Ascending aorta (tissue), 2 donors: ENCODE measurements at regions not wholly inside any gene's neighbourhood (a gene's known extent, or its start where the extent isn't known, plus 50 kb on each side); places are given as distances from the start of the nearest gene placed in this dataset.

Experiments used
- DNase-seq, 2 donors: peaks; one replicate each; pipeline ENCODE4 v3.0.0-alpha.2; 2019; ENCODE audit warnings: low spot score in 2 of 2
- H3K27ac ChIP-seq, 2 donors: fragments of 200-600 bp; sonication (generic); one replicate each; pipeline ENCODE4 v1.5.1; 2016 to 2017; ENCODE audit warnings: mild to moderate bottlenecking in 1 of 2
- H3K27me3 ChIP-seq: fragments of 200-600 bp; sonication (generic); one replicate; pipeline ENCODE4 v1.5.1; 2017
- H3K36me3 ChIP-seq, 2 donors: fragments of 200-600 bp; sonication (generic); one replicate each; pipeline ENCODE4 v1.5.1; 2016
- H3K4me1 ChIP-seq, 2 donors: fragments of 200-600 bp; sonication (generic); one replicate each; pipeline ENCODE4 v1.5.1; 2016 to 2017; ENCODE audit warnings: mild to moderate bottlenecking in 1 of 2
- H3K4me3 ChIP-seq, 2 donors: fragments of 200-600 bp; sonication (generic); one replicate each; pipeline ENCODE4 v1.5.1; 2016 to 2017; ENCODE audit warnings: mild to moderate bottlenecking in 1 of 2
- H3K9me3 ChIP-seq, 2 donors: fragments of 200-600 bp; sonication (generic); one replicate each; pipeline ENCODE4 v1.5.1; 2016
- intact Hi-C: fragments of 100-400 bp; cut with DNase I; formaldehyde crosslinking; loops from one replicate; pipeline ENCODE4 v1.15.1; 2023
- TF ChIP-seq, protein P1 (sequence below), 3 experiments: fragments of 200-600 bp in 2 of 3; fragments of 450-650 bp in 1 of 3; sonication (generic) in 2 of 3; IDR thresholded peaks; one replicate each; pipeline ENCODE4 v1.5.1; 2016 to 2019; ENCODE audit warnings: antibody characterized with exemption in 3 of 3, mild to moderate bottlenecking in 1 of 3, moderate library complexity in 1 of 3

GRCh38 chr13:111969551-111970135 lies 97.3 kb upstream of the SOX1 start:
- H3K4me1 ChIP-seq = no peaks in the 10 kb centered on the region
- H3K27ac ChIP-seq = no peak overlapping the region
- TF ChIP-seq, protein P1, sequence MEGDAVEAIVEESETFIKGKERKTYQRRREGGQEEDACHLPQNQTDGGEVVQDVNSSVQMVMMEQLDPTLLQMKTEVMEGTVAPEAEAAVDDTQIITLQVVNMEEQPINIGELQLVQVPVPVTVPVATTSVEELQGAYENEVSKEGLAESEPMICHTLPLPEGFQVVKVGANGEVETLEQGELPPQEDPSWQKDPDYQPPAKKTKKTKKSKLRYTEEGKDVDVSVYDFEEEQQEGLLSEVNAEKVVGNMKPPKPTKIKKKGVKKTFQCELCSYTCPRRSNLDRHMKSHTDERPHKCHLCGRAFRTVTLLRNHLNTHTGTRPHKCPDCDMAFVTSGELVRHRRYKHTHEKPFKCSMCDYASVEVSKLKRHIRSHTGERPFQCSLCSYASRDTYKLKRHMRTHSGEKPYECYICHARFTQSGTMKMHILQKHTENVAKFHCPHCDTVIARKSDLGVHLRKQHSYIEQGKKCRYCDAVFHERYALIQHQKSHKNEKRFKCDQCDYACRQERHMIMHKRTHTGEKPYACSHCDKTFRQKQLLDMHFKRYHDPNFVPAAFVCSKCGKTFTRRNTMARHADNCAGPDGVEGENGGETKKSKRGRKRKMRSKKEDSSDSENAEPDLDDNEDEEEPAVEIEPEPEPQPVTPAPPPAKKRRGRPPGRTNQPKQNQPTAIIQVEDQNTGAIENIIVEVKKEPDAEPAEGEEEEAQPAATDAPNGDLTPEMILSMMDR (IDR thresholded peaks at IDR 0.05) = no peak
- intact Hi-C loops = no loop called here
- H3K9me3 ChIP-seq = no peaks in the 10 kb centered on the region
- H3K27me3 ChIP-seq = no peaks in the 10 kb centered on the region
- DNase-seq = no peak
- no peak overlapping the region for H3K4me3 ChIP-seq
- H3K36me3 ChIP-seq = no peaks in the 10 kb centered on the region

DNA sequence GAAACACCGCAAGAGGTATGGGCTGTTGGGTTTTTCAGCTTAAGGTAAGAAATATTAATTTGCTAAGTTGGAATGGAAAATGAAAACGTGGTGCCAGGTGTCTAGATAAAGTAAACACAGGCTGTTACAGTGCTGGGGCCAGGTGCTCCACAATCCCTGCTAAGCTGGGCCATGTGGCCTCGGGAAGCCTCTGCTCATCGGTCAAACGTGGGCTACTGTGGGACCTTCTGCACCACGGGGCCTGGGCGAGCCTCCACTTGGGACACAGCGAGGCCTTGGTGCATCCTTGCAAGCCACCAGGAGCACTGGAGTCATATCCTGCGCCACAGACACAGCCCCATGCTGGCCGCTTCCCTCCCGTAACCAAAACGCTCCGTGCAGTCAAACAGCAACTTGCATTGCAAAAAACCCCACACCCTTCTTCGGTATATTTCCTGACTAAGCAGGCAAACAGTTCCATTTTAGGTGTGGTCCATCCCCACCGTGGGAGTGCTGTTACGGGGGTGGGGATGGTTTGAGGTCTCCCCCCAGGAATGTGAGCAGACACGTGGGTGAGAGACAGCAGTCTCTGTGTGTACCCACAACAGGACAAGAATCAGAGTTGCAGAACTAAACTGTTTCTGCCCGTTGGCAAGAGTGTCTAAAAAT lies 96.3 kb upstream of the SOX1 start:
- DNase-seq = no peak
- Histone ChIP-seq H3K4me3 (no peak overlapping the region), H3K27me3 (no peaks in the 10 kb centered on the region), H3K9me3 (no peaks in the 10 kb centered on the region), H3K4me1 (no peaks in the 10 kb centered on the region), H3K36me3 (no peaks in the 10 kb centered on the region), H3K27ac (no peak overlapping the region)
- TF ChIP-seq, protein P1 (IDR thresholded peaks at IDR 0.05) = no peak
- intact Hi-C loops = no loop called here

- TF ChIP-seq, protein P1 (IDR thresholded peaks at IDR 0.05) = no peak
- intact Hi-C loops = no loop called here
- no peak overlapping the region for H3K4me3 ChIP-seq
- no peak for DNase-seq
- H3K9me3 ChIP-seq = no peaks in the 10 kb centered on the region
- no peak overlapping the region for H3K27ac ChIP-seq
- H3K4me1 ChIP-seq = no peaks in the 10 kb centered on the region
- H3K36me3 ChIP-seq = no peaks in the 10 kb centered on the region
- no peaks in the 10 kb centered on the region for H3K27me3 ChIP-seq
These were observed 94.8 kb upstream of the SOX1 start for GRCh38 chr13:111971891-111972780.

GRCh38 chr13:111973186-111973585 lies 93.8 kb upstream of the SOX1 start:
- Histone ChIP-seq H3K27me3 (no peaks in the 10 kb centered on the region), H3K4me1 (no peaks in the 10 kb centered on the region), H3K36me3 (no peaks in the 10 kb centered on the region), H3K4me3 (no peak overlapping the region), H3K9me3 (no peaks in the 10 kb centered on the region), H3K27ac (no peak overlapping the region)
- TF ChIP-seq, protein P1 (IDR thresholded peaks at IDR 0.05) = no peak
- no peak for DNase-seq
- intact Hi-C loops = no loop called here

- no peaks in the 10 kb centered on the region for H3K27me3 ChIP-seq
- H3K9me3 ChIP-seq = no peaks in the 10 kb centered on the region
These were observed 93.2 kb upstream of the SOX1 start for GRCh38 chr13:111973605-111974340.

More at GRCh38 chr13:111973605-111974340, 93.2 kb upstream of the SOX1 start:
- intact Hi-C loops = no loop called here
- H3K27ac ChIP-seq = no peak overlapping the region
- no peak overlapping the region for H3K4me3 ChIP-seq
- TF ChIP-seq, protein P1 (IDR thresholded peaks at IDR 0.05) = no peak
- H3K4me1 ChIP-seq = no peaks in the 10 kb centered on the region
- no peaks in the 10 kb centered on the region for H3K36me3 ChIP-seq
- DNase-seq = no peak
